CD4-positive, alpha-beta memory T cell (primary cell): ENCODE measurements at regions not wholly inside any gene's neighbourhood (a gene's known extent, or its start where the extent isn't known, plus 50 kb on each side); places are given as distances from the start of the nearest gene placed in this dataset.

ENCODE experiments used
- CTCF ChIA-PET: fragments of 350-600 bp; sonication (Branson Sonifier 250); formaldehyde crosslinking; loops from one replicate; lab custom pipeline; 2021; ENCODE audit warnings: inconsistent platforms; ENCODE audit not compliant: partially characterized antibody; lab: Charles Lee
- POLR2A ChIA-PET: fragments of 350-600 bp; sonication (Branson Sonifier 250); formaldehyde crosslinking; loops from one replicate; lab custom pipeline; 2021; ENCODE audit not compliant: partially characterized antibody; lab: Charles Lee
- DNase-seq, 5 donors: peaks; one replicate each; pipeline versions ENCODE4 v3.0.0 to v3.0.0-alpha.2; 2020 to 2022; ENCODE audit warnings: mixed read lengths in 1 of 5
- H3K27ac ChIP-seq: one replicate; pipeline ENCODE4 v1.7.0; 2013; ENCODE audit warnings: low read depth, low read length
- H3K27me3 ChIP-seq: 2 replicates; pipeline ENCODE4 v1.7.0; 2013; ENCODE audit warnings: mild to moderate bottlenecking, low read length, moderate library complexity; ENCODE audit not compliant: insufficient read depth
- H3K36me3 ChIP-seq: 2 replicates; pipeline ENCODE4 v1.7.0; 2013; ENCODE audit warnings: mild to moderate bottlenecking, low read length, moderate library complexity; ENCODE audit not compliant: insufficient read depth
- H3K4me1 ChIP-seq: 2 replicates; pipeline ENCODE4 v1.7.0; 2013; ENCODE audit warnings: mild to moderate bottlenecking, low read length, moderate library complexity; ENCODE audit not compliant: insufficient read depth
- H3K4me3 ChIP-seq, 2 donors: one replicate each; pipeline ENCODE4 v1.7.0; 2013; ENCODE audit warnings: low read length in 2 of 2, mild to moderate bottlenecking in 1 of 2
- H3K9me3 ChIP-seq, 2 donors: one replicate each; pipeline ENCODE4 v1.7.0; 2013; ENCODE audit warnings: low read length in 2 of 2, control low read depth in 1 of 2; ENCODE audit not compliant: control insufficient read depth in 1 of 2
- H3K27ac Mint-ChIP-seq, 7 donors: one replicate each; pipeline ENCODE4 v1.8.0; 2020 to 2021; ENCODE audit warnings: mixed read lengths in 7 of 7, mild to moderate bottlenecking in 6 of 7, inconsistent platforms in 3 of 7, moderate library complexity in 3 of 7
- H3K27me3 Mint-ChIP-seq, 2 donors: one replicate each; pipeline ENCODE4 v1.8.0; 2020 to 2021; ENCODE audit warnings: mixed read lengths in 2 of 2
- H3K36me3 Mint-ChIP-seq, 2 donors: one replicate each; pipeline ENCODE4 v1.8.0; 2020 to 2021; ENCODE audit warnings: mixed read lengths in 2 of 2, inconsistent platforms in 1 of 2, mild to moderate bottlenecking in 1 of 2
- H3K4me1 Mint-ChIP-seq, 4 donors: one replicate each; pipeline ENCODE4 v1.8.0; 2020 to 2021; ENCODE audit warnings: mixed read lengths in 4 of 4, mild to moderate bottlenecking in 1 of 4
- H3K4me3 Mint-ChIP-seq, 8 donors: one replicate each; pipeline ENCODE4 v1.8.0; 2020 to 2021; ENCODE audit warnings: mixed read lengths in 8 of 8, mild to moderate bottlenecking in 7 of 8, moderate library complexity in 6 of 8, inconsistent platforms in 3 of 8
- H3K9me3 Mint-ChIP-seq, 8 donors: one replicate each; pipeline ENCODE4 v1.8.0; 2020 to 2021; ENCODE audit warnings: mixed read lengths in 8 of 8, mild to moderate bottlenecking in 5 of 8, inconsistent platforms in 3 of 8, moderate library complexity in 1 of 8
- intact Hi-C: fragments of 100-400 bp; cut with micrococcal nuclease; formaldehyde crosslinking; loops from one replicate; pipeline ENCODE4 v1.15.1; 2023

- peaks cover 0 to 4% of the 10 kb centered on the region in 2 donors for H3K36me3 Mint-ChIP-seq
- Histone ChIP-seq H3K36me3 (no peaks in the 10 kb centered on the region), H3K27ac (no peak overlapping the region), H3K27me3 (no peaks in the 10 kb centered on the region), H3K4me3 (no peak overlapping the region), H3K4me1 (peaks cover 14% of the 10 kb centered on the region), H3K9me3 (no peaks in the 10 kb centered on the region)
- ChIA-PET CTCF (interaction anchor here (0.6 to 7.3 kb wide), 21 partner anchors 8 to 622 kb away, joined by 3 to 53 read pairs (median 4); no protein-coding TSS in a partner anchor), POLR2A (interaction anchor here (0.9 kb wide), 1 partner anchor 11 kb away, joined by 3 read pairs; no protein-coding TSS in a partner anchor)
- H3K27me3 Mint-ChIP-seq: no peaks in the 10 kb centered on the region
- peak in 4 of 5 donors; percentile 36 to 49 (median 40) for DNase-seq
- intact Hi-C loops: loop anchor here (1.0 to 10.0 kb wide), 6 partner anchors 28 to 623 kb away; no protein-coding TSS in a partner anchor
- H3K27ac Mint-ChIP-seq: peak overlapping the region in 4 of 7 donors; percentile 1 to 85 (median 62)
- no peaks in the 10 kb centered on the region for H3K9me3 Mint-ChIP-seq
- peaks cover 10 to 24% (median 16%) of the 10 kb centered on the region in 4 donors for H3K4me1 Mint-ChIP-seq
- H3K4me3 Mint-ChIP-seq: peak overlapping the region in 7 of 8 donors; percentile 51 to 82 (median 78)
Measured at GRCh38 chr1:200306944-200307754, 102.7 kb downstream of the ZNF281 start.

- Histone ChIP-seq H3K27me3 (no peaks in the 10 kb centered on the region), H3K4me1 (peaks cover 20% of the 10 kb centered on the region), H3K27ac (no peak overlapping the region), H3K4me3 (no peak overlapping the region), H3K36me3 (no peaks in the 10 kb centered on the region), H3K9me3 (no peaks in the 10 kb centered on the region)
- POLR2A ChIA-PET: no interaction called here
- Mint-ChIP-seq H3K4me1 (peaks cover 11 to 27% (median 17%) of the 10 kb centered on the region in 4 donors), H3K27ac (no peak overlapping the region), H3K27me3 (no peaks in the 10 kb centered on the region), H3K9me3 (no peaks in the 10 kb centered on the region), H3K4me3 (no peak overlapping the region), H3K36me3 (peaks cover 0 to 4% of the 10 kb centered on the region in 2 donors)
- CTCF ChIA-PET: interaction anchor here (1.1 to 7.3 kb wide), 6 partner anchors 9 to 621 kb away, joined by 3 to 53 read pairs (median 6); no protein-coding TSS in a partner anchor
- intact Hi-C loops: loop anchor here (2.0 to 10.0 kb wide), 2 partner anchors 179 to 207 kb away; no protein-coding TSS in a partner anchor
- DNase-seq: no peak
Measured at GRCh38 chr1:200305806-200306205, 104.0 kb downstream of the ZNF281 start.

GRCh38 chr1:200304171-200304570 is 105.7 kb downstream of the ZNF281 start:
- ChIA-PET CTCF (interaction anchor here (0.7 to 7.3 kb wide), 7 partner anchors 11 to 1397 kb away, joined by 3 to 53 read pairs (median 3); no protein-coding TSS in a partner anchor), POLR2A (no interaction called here)
- H3K4me3 Mint-ChIP-seq: peak overlapping the region in 5 of 8 donors; percentile 1 to 73 (median 15)
- no peaks in the 10 kb centered on the region for H3K36me3 ChIP-seq
- no peak overlapping the region for H3K27ac ChIP-seq
- H3K27ac Mint-ChIP-seq: peak overlapping the region in 2 of 7 donors; percentile 72 to 73
- H3K9me3 ChIP-seq: no peaks in the 10 kb centered on the region
- no peaks in the 10 kb centered on the region for H3K27me3 ChIP-seq
- intact Hi-C loops: loop anchor here (5.0 to 10.0 kb wide), 2 partner anchors 152 to 181 kb away; no protein-coding TSS in a partner anchor
- H3K4me1 ChIP-seq: peaks cover 20% of the 10 kb centered on the region
- no peak overlapping the region for H3K4me3 ChIP-seq
- H3K9me3 Mint-ChIP-seq: no peaks in the 10 kb centered on the region
- peaks cover 3 to 4% of the 10 kb centered on the region in 2 donors for H3K36me3 Mint-ChIP-seq
- peaks cover 13 to 27% (median 18%) of the 10 kb centered on the region in 4 donors for H3K4me1 Mint-ChIP-seq
- DNase-seq: no peak
- H3K27me3 Mint-ChIP-seq: no peaks in the 10 kb centered on the region

GRCh38 chr1:200302921-200303290 is 106.9 kb downstream of the ZNF281 start:
- Histone ChIP-seq H3K36me3 (no peaks in the 10 kb centered on the region), H3K27me3 (no peaks in the 10 kb centered on the region), H3K4me1 (peaks cover 20% of the 10 kb centered on the region), H3K9me3 (no peaks in the 10 kb centered on the region), H3K4me3 (peak overlapping the region; percentile 71 to 89), H3K27ac (no peak overlapping the region)
- Mint-ChIP-seq H3K36me3 (peaks cover 3 to 4% of the 10 kb centered on the region in 2 donors), H3K27ac (peak overlapping the region in 6 of 7 donors; percentile 76 to 90 (median 86)), H3K9me3 (no peaks in the 10 kb centered on the region), H3K4me3 (peak overlapping the region; percentile 90 to 96 (median 93)), H3K27me3 (peaks cover 0 to 1% of the 10 kb centered on the region in 2 donors), H3K4me1 (peaks cover 13 to 27% (median 18%) of the 10 kb centered on the region in 4 donors)
- CTCF ChIA-PET: interaction anchor here (1.6 to 7.3 kb wide), 4 partner anchors 12 to 206 kb away, joined by 5 to 53 read pairs (median 6); no protein-coding TSS in a partner anchor
- peak in 1 of 5 donors; percentile 5 for DNase-seq
- intact Hi-C loops: loop anchor here (2.0 to 10.0 kb wide), 3 partner anchors 108 to 182 kb away; partner anchors contain the start of gene ZNF281
- POLR2A ChIA-PET: interaction anchor here (1.2 to 1.6 kb wide), 4 partner anchors 53 to 150 kb away, joined by 3 to 4 read pairs (median 3); no protein-coding TSS in a partner anchor

GRCh38 chr1:200302192-200302920 is 107.5 kb downstream of the ZNF281 start:
- Histone ChIP-seq H3K4me3 (peak overlapping the region; percentile 71 to 89), H3K27me3 (no peaks in the 10 kb centered on the region), H3K36me3 (no peaks in the 10 kb centered on the region), H3K4me1 (peaks cover 19% of the 10 kb centered on the region), H3K9me3 (no peaks in the 10 kb centered on the region), H3K27ac (peak overlapping the region; percentile 35)
- Mint-ChIP-seq H3K4me3 (peak overlapping the region; percentile 90 to 96 (median 93)), H3K27ac (peak overlapping the region; percentile 76 to 94 (median 87)), H3K27me3 (peaks cover 0 to 1% of the 10 kb centered on the region in 2 donors), H3K4me1 (peaks cover 12 to 25% (median 16%) of the 10 kb centered on the region in 4 donors), H3K9me3 (no peaks in the 10 kb centered on the region), H3K36me3 (peaks cover 3 to 4% of the 10 kb centered on the region in 2 donors)
- POLR2A ChIA-PET: interaction anchor here (1.2 to 1.6 kb wide), 4 partner anchors 53 to 149 kb away, joined by 3 to 4 read pairs (median 3); no protein-coding TSS in a partner anchor
- CTCF ChIA-PET: interaction anchor here (0.7 to 7.3 kb wide), 11 partner anchors 8 to 207 kb away, joined by 3 to 53 read pairs (median 5); no protein-coding TSS in a partner anchor
- intact Hi-C loops: loop anchor here (2.0 to 10.0 kb wide), 3 partner anchors 108 to 182 kb away; partner anchors contain the start of gene ZNF281
- DNase-seq: peak; percentile 62 to 75 (median 71)

- H3K36me3 Mint-ChIP-seq: peaks cover 3 to 4% of the 10 kb centered on the region in 2 donors
- Histone ChIP-seq H3K27me3 (no peaks in the 10 kb centered on the region), H3K4me1 (peaks cover 12% of the 10 kb centered on the region), H3K9me3 (no peaks in the 10 kb centered on the region), H3K4me3 (no peak overlapping the region), H3K36me3 (no peaks in the 10 kb centered on the region), H3K27ac (no peak overlapping the region)
- CTCF ChIA-PET: interaction anchor here (0.8 to 7.3 kb wide), 8 partner anchors 10 to 187 kb away, joined by 3 to 53 read pairs (median 4); no protein-coding TSS in a partner anchor
- POLR2A ChIA-PET: interaction anchor here (0.6 to 1.6 kb wide), 2 partner anchors 11 to 112 kb away, joined by 3 read pairs; no protein-coding TSS in a partner anchor
- H3K27me3 Mint-ChIP-seq: peaks cover 0 to 1% of the 10 kb centered on the region in 2 donors
- intact Hi-C loops: loop anchor here (5.0 to 10.0 kb wide), 2 partner anchors 149 to 184 kb away; no protein-coding TSS in a partner anchor
- peak overlapping the region in 6 of 8 donors; percentile 41 to 94 (median 90) for H3K4me3 Mint-ChIP-seq
- no peak for DNase-seq
- peaks cover 8 to 18% (median 10%) of the 10 kb centered on the region in 4 donors for H3K4me1 Mint-ChIP-seq
- peak overlapping the region in 1 of 7 donors; percentile 76 for H3K27ac Mint-ChIP-seq
- no peaks in the 10 kb centered on the region for H3K9me3 Mint-ChIP-seq
Measured at GRCh38 chr1:200301152-200301551, 108.7 kb downstream of the ZNF281 start.
